AG10803 (cell line): ENCODE measurements at regions not wholly inside any gene's neighbourhood (a gene's known extent, or its start where the extent isn't known, plus 50 kb on each side); places are given as distances from the start of the nearest gene placed in this dataset.
"Not testable (repeated sequence)": the region's sequence is repeated elsewhere in the genome, so short reads cannot be mapped to it uniquely, and the experiment has no call there.

Experiments used
- DNase-seq: peaks from one replicate; pipeline ENCODE4 v3.0.0; 2010; ENCODE audit warnings: low read depth
- H3K4me3 ChIP-seq: 2 replicates; pipeline ENCODE4 v1.5.1; 2011; ENCODE audit warnings: mild to moderate bottlenecking, low read length, control low read depth
- CTCF ChIP-seq: conservative IDR thresholded peaks from 2 replicates; pipeline ENCODE4 v1.5.1; 2011; ENCODE audit warnings: mild to moderate bottlenecking, low read length, control low read depth, inconsistent platforms

DNA sequence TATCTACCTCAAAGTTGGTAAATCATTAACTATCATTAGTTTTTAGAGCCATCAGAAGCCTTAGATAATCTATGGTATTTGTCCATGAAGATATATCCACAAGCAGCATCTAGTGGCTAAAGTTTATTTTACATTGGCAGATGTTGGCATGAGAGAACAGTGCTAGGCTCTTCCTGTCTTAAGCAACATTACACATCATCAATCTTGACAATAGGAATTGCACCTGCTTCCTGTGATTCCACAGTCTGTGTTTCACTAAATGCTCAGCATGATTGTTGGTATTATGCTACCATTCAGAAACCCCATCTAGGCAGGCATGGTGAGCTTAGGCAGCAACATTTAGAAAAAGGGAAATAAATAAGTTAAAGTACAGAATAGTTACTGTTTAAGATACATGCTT, 246.6 kb downstream of the SLCO4C1 start:
- no peak overlapping the region for H3K4me3 ChIP-seq
- DNase-seq = no peak
- no peak for TF ChIP-seq CTCF

GRCh38 chr5:102048940-102049339, 247.1 kb downstream of the SLCO4C1 start:
- TF ChIP-seq CTCF = no peak
- no peak overlapping the region for H3K4me3 ChIP-seq
- DNase-seq = no peak

DNA sequence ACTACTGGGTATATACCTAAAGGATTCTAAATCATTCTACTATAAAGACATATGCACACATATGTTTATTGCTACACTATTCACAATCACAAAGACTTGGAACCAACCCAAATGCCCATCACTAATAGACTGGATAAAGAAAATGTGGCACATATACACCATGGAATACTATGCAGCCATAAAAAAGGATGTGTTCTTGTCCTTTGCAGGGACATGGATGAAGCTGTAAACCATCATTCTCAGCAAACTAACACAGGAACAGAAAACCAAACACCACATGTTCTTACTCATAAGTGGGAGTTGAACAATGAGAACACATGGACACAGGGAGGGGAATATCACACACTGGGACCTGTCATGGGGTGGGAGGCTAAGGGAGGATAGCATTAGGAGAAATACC, 249.0 kb downstream of the SLCO4C1 start:
- DNase-seq = not testable (repeated sequence)

GRCh38 chr5:102040326-102040725, 255.8 kb downstream of the SLCO4C1 start:
- no peak for TF ChIP-seq CTCF
- no peak for DNase-seq
- H3K4me3 ChIP-seq = no peak overlapping the region

More for the DNA sequence above, 249.0 kb downstream of the SLCO4C1 start:
- H3K4me3 ChIP-seq = not testable (repeated sequence)

- no peak overlapping the region for H3K4me3 ChIP-seq
- TF ChIP-seq CTCF = no peak
- DNase-seq = no peak
These were observed 259.2 kb downstream of the SLCO4C1 start for GRCh38 chr5:102036927-102037326.

GRCh38 chr5:102031711-102032110, 264.4 kb downstream of the SLCO4C1 start:
- no peak overlapping the region for H3K4me3 ChIP-seq
- no peak for TF ChIP-seq CTCF
- DNase-seq = no peak

GRCh38 chr5:102018690-102019089, 277.4 kb downstream of the SLCO4C1 start:
- H3K4me3 ChIP-seq = no peak overlapping the region
- no peak for DNase-seq
- TF ChIP-seq CTCF = no peak

GRCh38 chr5:102018279-102018678, 277.8 kb downstream of the SLCO4C1 start:
- no peak for TF ChIP-seq CTCF
- DNase-seq = no peak
- H3K4me3 ChIP-seq = no peak overlapping the region
